CD4-positive, alpha-beta memory T cell (primary cell): ENCODE measurements at regions not wholly inside any gene's neighbourhood (a gene's known extent, or its start where the extent isn't known, plus 50 kb on each side); places are given as distances from the start of the nearest gene placed in this dataset.
"Not testable (repeated sequence)": the region's sequence is repeated elsewhere in the genome, so short reads cannot be mapped to it uniquely, and the experiment has no call there.

Experiments used
- CTCF ChIA-PET: fragments of 350-600 bp; sonication (Branson Sonifier 250); formaldehyde crosslinking; loops from one replicate; lab custom pipeline; 2021; ENCODE audit warnings: inconsistent platforms; ENCODE audit not compliant: partially characterized antibody; lab: Charles Lee
- POLR2A ChIA-PET: fragments of 350-600 bp; sonication (Branson Sonifier 250); formaldehyde crosslinking; loops from one replicate; lab custom pipeline; 2021; ENCODE audit not compliant: partially characterized antibody; lab: Charles Lee
- DNase-seq, 5 donors: peaks; one replicate each; pipeline versions ENCODE4 v3.0.0 to v3.0.0-alpha.2; 2020 to 2022; ENCODE audit warnings: mixed read lengths in 1 of 5
- H3K27ac ChIP-seq: one replicate; pipeline ENCODE4 v1.7.0; 2013; ENCODE audit warnings: low read depth, low read length
- H3K27me3 ChIP-seq: 2 replicates; pipeline ENCODE4 v1.7.0; 2013; ENCODE audit warnings: mild to moderate bottlenecking, low read length, moderate library complexity; ENCODE audit not compliant: insufficient read depth
- H3K36me3 ChIP-seq: 2 replicates; pipeline ENCODE4 v1.7.0; 2013; ENCODE audit warnings: mild to moderate bottlenecking, low read length, moderate library complexity; ENCODE audit not compliant: insufficient read depth
- H3K4me1 ChIP-seq: 2 replicates; pipeline ENCODE4 v1.7.0; 2013; ENCODE audit warnings: mild to moderate bottlenecking, low read length, moderate library complexity; ENCODE audit not compliant: insufficient read depth
- H3K4me3 ChIP-seq, 2 donors: one replicate each; pipeline ENCODE4 v1.7.0; 2013; ENCODE audit warnings: low read length in 2 of 2, mild to moderate bottlenecking in 1 of 2
- H3K9me3 ChIP-seq, 2 donors: one replicate each; pipeline ENCODE4 v1.7.0; 2013; ENCODE audit warnings: low read length in 2 of 2, control low read depth in 1 of 2; ENCODE audit not compliant: control insufficient read depth in 1 of 2
- H3K27ac Mint-ChIP-seq, 7 donors: one replicate each; pipeline ENCODE4 v1.8.0; 2020 to 2021; ENCODE audit warnings: mixed read lengths in 7 of 7, mild to moderate bottlenecking in 6 of 7, inconsistent platforms in 3 of 7, moderate library complexity in 3 of 7
- H3K27me3 Mint-ChIP-seq, 2 donors: one replicate each; pipeline ENCODE4 v1.8.0; 2020 to 2021; ENCODE audit warnings: mixed read lengths in 2 of 2
- H3K36me3 Mint-ChIP-seq, 2 donors: one replicate each; pipeline ENCODE4 v1.8.0; 2020 to 2021; ENCODE audit warnings: mixed read lengths in 2 of 2, inconsistent platforms in 1 of 2, mild to moderate bottlenecking in 1 of 2
- H3K4me1 Mint-ChIP-seq, 4 donors: one replicate each; pipeline ENCODE4 v1.8.0; 2020 to 2021; ENCODE audit warnings: mixed read lengths in 4 of 4, mild to moderate bottlenecking in 1 of 4
- H3K4me3 Mint-ChIP-seq, 8 donors: one replicate each; pipeline ENCODE4 v1.8.0; 2020 to 2021; ENCODE audit warnings: mixed read lengths in 8 of 8, mild to moderate bottlenecking in 7 of 8, moderate library complexity in 6 of 8, inconsistent platforms in 3 of 8
- H3K9me3 Mint-ChIP-seq, 8 donors: one replicate each; pipeline ENCODE4 v1.8.0; 2020 to 2021; ENCODE audit warnings: mixed read lengths in 8 of 8, mild to moderate bottlenecking in 5 of 8, inconsistent platforms in 3 of 8, moderate library complexity in 1 of 8
- intact Hi-C: fragments of 100-400 bp; cut with micrococcal nuclease; formaldehyde crosslinking; loops from one replicate; pipeline ENCODE4 v1.15.1; 2023

DNA sequence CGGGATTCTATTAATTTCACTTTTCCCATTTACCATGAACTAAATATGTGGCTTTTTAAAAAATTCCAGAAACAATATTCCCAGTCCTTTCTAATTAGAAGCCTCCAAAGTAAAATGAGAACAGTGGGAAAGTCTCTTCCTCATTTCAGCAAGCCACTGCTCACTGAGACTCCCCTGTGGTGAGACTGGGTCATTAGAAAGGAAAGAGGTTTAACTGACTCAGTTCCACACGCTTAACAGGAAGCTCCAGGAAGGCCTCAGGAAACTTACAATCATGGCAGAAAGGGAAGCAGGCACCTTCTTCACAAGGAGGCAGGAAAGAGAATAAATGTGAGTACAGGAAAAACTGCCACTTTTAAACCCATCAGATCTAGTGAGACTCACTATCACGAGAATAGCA, 258.9 kb upstream of the CHAC2 start:
- Mint-ChIP-seq H3K4me3 (no peak overlapping the region), H3K36me3 (no peaks in the 10 kb centered on the region), H3K27me3 (peaks cover 0 to 2% of the 10 kb centered on the region in 2 donors), H3K4me1 (no peaks in the 10 kb centered on the region), H3K27ac (no peak overlapping the region), H3K9me3 (no peaks in the 10 kb centered on the region)
- DNase-seq = no peak
- no peaks in the 10 kb centered on the region for H3K4me1 ChIP-seq
- no peak overlapping the region for H3K27ac ChIP-seq
- H3K9me3 ChIP-seq = no peaks in the 10 kb centered on the region
- ChIA-PET CTCF (no interaction called here), POLR2A (no interaction called here)
- no peaks in the 10 kb centered on the region for H3K36me3 ChIP-seq
- no peaks in the 10 kb centered on the region for H3K27me3 ChIP-seq
- no peak overlapping the region for H3K4me3 ChIP-seq
- intact Hi-C loops = no loop called here

DNA sequence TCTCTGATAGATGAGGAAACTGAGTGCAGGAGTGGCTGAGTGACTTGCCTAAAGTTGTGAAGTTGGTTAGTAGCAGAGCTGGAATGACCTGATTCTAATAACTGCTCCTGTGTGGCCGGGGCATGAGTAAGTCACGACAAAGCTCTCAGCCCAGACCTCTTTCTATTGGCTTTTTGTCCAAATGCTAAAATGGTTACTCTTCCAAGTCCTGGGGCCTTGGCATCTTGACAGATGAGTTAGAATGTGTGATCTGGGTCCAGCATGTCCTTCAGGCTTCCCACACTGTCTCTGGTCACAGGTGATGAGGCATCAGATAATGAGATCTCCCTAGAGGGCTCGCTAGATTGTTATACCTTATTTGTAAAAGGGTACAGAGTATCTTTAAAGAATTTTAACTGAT, 260.5 kb upstream of the CHAC2 start:
- intact Hi-C loops, H3K36me3 ChIP-seq, H3K4me1 ChIP-seq, H3K27ac Mint-ChIP-seq, H3K9me3 Mint-ChIP-seq, H3K4me1 Mint-ChIP-seq, H3K27me3 Mint-ChIP-seq, DNase-seq, POLR2A ChIA-PET, CTCF ChIA-PET, H3K27ac ChIP-seq, H3K4me3 ChIP-seq, H3K4me3 Mint-ChIP-seq, H3K9me3 ChIP-seq, H3K27me3 ChIP-seq, H3K36me3 Mint-ChIP-seq: not testable (repeated sequence)

GRCh38 chr2:53505826-53506225, 261.8 kb upstream of the CHAC2 start:
- no peak overlapping the region for H3K4me3 ChIP-seq
- ChIA-PET CTCF (no interaction called here), POLR2A (no interaction called here)
- Mint-ChIP-seq H3K9me3 (no peaks in the 10 kb centered on the region), H3K4me1 (no peaks in the 10 kb centered on the region), H3K27me3 (peaks cover 2% of the 10 kb centered on the region in 2 donors), H3K36me3 (no peaks in the 10 kb centered on the region), H3K4me3 (no peak overlapping the region), H3K27ac (no peak overlapping the region)
- H3K9me3 ChIP-seq = no peaks in the 10 kb centered on the region
- no peak for DNase-seq
- H3K27me3 ChIP-seq = no peaks in the 10 kb centered on the region
- no peaks in the 10 kb centered on the region for H3K36me3 ChIP-seq
- H3K4me1 ChIP-seq = no peaks in the 10 kb centered on the region
- intact Hi-C loops = no loop called here
- no peak overlapping the region for H3K27ac ChIP-seq

- Histone ChIP-seq H3K27ac (no peak overlapping the region), H3K36me3 (no peaks in the 10 kb centered on the region), H3K9me3 (no peaks in the 10 kb centered on the region), H3K27me3 (no peaks in the 10 kb centered on the region), H3K4me3 (no peak overlapping the region), H3K4me1 (no peaks in the 10 kb centered on the region)
- ChIA-PET CTCF (no interaction called here), POLR2A (no interaction called here)
- no peaks in the 10 kb centered on the region for H3K4me1 Mint-ChIP-seq
- no peak overlapping the region for H3K4me3 Mint-ChIP-seq
- intact Hi-C loops = no loop called here
- H3K27me3 Mint-ChIP-seq = peaks cover 2% of the 10 kb centered on the region in 2 donors
- no peaks in the 10 kb centered on the region for H3K36me3 Mint-ChIP-seq
- DNase-seq = no peak
- H3K9me3 Mint-ChIP-seq = no peaks in the 10 kb centered on the region
- no peak overlapping the region for H3K27ac Mint-ChIP-seq
These were observed 263.1 kb upstream of the CHAC2 start for GRCh38 chr2:53504507-53504906.

DNA sequence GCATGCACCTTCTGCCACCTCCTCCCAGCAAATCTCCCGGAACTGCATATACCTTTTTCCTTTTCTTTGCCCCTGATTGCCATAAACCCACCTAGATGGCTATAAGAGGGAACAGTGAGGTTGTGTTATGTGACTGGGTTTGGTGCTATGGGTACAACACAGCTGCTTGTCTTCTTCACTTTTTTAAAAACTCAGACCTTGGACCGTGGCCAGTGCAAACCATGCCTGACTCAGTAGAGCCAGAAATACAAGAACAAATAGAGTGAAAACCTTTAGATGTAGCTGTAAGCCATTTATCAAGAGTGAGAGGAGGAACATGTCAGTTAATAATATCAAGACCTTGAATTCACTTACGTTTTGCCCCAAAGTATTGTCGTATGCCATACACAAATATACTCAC, 267.4 kb upstream of the CHAC2 start:
- Histone ChIP-seq H3K27ac (no peak overlapping the region), H3K4me1 (no peaks in the 10 kb centered on the region)
- peaks cover 2% of the 10 kb centered on the region in 2 donors for H3K27me3 Mint-ChIP-seq

GRCh38 chr2:53498210-53498609, 269.4 kb upstream of the CHAC2 start:
- Mint-ChIP-seq H3K27ac (no peak overlapping the region), H3K4me3 (no peak overlapping the region), H3K9me3 (no peaks in the 10 kb centered on the region), H3K4me1 (no peaks in the 10 kb centered on the region), H3K36me3 (no peaks in the 10 kb centered on the region), H3K27me3 (peaks cover 0 to 2% of the 10 kb centered on the region in 2 donors)
- Histone ChIP-seq H3K9me3 (no peaks in the 10 kb centered on the region), H3K27ac (no peak overlapping the region), H3K4me1 (no peaks in the 10 kb centered on the region), H3K27me3 (no peaks in the 10 kb centered on the region), H3K36me3 (no peaks in the 10 kb centered on the region), H3K4me3 (no peak overlapping the region)
- CTCF ChIA-PET = no interaction called here
- intact Hi-C loops = no loop called here
- DNase-seq = no peak
- POLR2A ChIA-PET = no interaction called here

More for the DNA sequence above, 267.4 kb upstream of the CHAC2 start:
- ChIA-PET POLR2A (no interaction called here), CTCF (no interaction called here)
- Mint-ChIP-seq H3K4me1 (no peaks in the 10 kb centered on the region), H3K9me3 (no peaks in the 10 kb centered on the region), H3K4me3 (no peak overlapping the region), H3K27ac (no peak overlapping the region), H3K36me3 (no peaks in the 10 kb centered on the region)
- Histone ChIP-seq H3K9me3 (no peaks in the 10 kb centered on the region), H3K27me3 (no peaks in the 10 kb centered on the region), H3K4me3 (no peak overlapping the region), H3K36me3 (no peaks in the 10 kb centered on the region)
- intact Hi-C loops = no loop called here
- DNase-seq = no peak

DNA sequence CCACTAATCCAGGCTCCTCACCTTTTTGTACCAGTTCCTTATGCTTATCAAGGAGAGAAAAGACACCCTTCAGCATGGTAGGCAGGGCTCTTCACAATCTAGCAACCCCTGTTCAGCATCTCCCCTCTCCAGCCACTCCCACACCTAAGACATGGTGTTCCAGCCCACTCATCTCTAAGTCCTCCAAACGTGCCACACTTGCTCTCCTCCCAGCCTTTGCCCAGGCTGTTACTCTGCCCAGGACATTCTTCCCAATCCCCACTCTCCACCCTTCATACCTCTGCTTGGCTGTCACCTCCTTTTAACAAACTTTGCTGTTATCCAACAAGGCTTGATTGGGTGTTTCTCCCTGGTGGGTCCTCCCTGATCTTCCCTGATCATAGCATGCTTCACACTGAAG, 270.6 kb upstream of the CHAC2 start:
- H3K36me3 Mint-ChIP-seq = no peaks in the 10 kb centered on the region
- CTCF ChIA-PET = no interaction called here
- intact Hi-C loops = no loop called here
- no peaks in the 10 kb centered on the region for H3K4me1 Mint-ChIP-seq
- Histone ChIP-seq H3K27ac (no peak overlapping the region), H3K4me1 (no peaks in the 10 kb centered on the region), H3K36me3 (no peaks in the 10 kb centered on the region), H3K9me3 (no peaks in the 10 kb centered on the region), H3K27me3 (no peaks in the 10 kb centered on the region), H3K4me3 (no peak overlapping the region)
- no peaks in the 10 kb centered on the region for H3K9me3 Mint-ChIP-seq
- H3K27me3 Mint-ChIP-seq = no peaks in the 10 kb centered on the region
- H3K27ac Mint-ChIP-seq = no peak overlapping the region
- POLR2A ChIA-PET = no interaction called here
- no peak overlapping the region for H3K4me3 Mint-ChIP-seq
- DNase-seq = no peak

DNA sequence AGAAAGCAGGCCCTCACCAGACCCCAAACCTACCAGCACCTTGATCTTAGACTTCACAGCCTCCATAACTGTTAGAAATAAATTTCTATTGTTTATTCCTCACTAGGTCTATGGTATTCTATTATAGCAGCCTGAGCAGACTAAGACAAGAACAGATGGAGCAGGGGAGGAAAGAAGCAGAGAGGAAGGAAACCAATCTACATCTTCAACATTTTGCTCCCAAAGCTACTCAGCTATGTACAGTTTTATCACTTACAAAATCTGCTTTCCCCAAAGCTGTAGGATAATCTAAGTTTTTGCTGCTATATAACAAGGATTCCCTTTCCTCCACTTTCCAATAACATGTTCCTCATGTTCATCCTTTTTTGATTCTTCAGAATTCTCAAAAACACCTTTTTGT, 274.4 kb upstream of the CHAC2 start:
- no peaks in the 10 kb centered on the region for H3K4me1 Mint-ChIP-seq
- H3K27ac Mint-ChIP-seq = no peak overlapping the region
- no peak for DNase-seq
- Histone ChIP-seq H3K27me3 (no peaks in the 10 kb centered on the region), H3K36me3 (no peaks in the 10 kb centered on the region), H3K9me3 (no peaks in the 10 kb centered on the region), H3K27ac (no peak overlapping the region), H3K4me3 (no peak overlapping the region), H3K4me1 (no peaks in the 10 kb centered on the region)
- POLR2A ChIA-PET = no interaction called here
- intact Hi-C loops = no loop called here
- no peak overlapping the region for H3K4me3 Mint-ChIP-seq
- CTCF ChIA-PET = no interaction called here
- no peaks in the 10 kb centered on the region for H3K36me3 Mint-ChIP-seq
- H3K9me3 Mint-ChIP-seq = no peaks in the 10 kb centered on the region
- peaks cover 0 to 1% of the 10 kb centered on the region in 2 donors for H3K27me3 Mint-ChIP-seq
